ENCODE measurements at regions not wholly inside any gene's neighbourhood (a gene's known extent, or its start where the extent isn't known, plus 50 kb on each side); places are given as distances from the start of the nearest gene placed in this dataset.

- TF ChIP-seq SUZ12 (IDR thresholded peaks at IDR 0.05; ENCODE audit: low read depth, low read length) (no peak), RARA (CRISPR knock-in tag; IDR thresholded peaks at IDR 0.05) (no peak), ZNF530 (CRISPR knock-in tag; IDR thresholded peaks at IDR 0.05; ENCODE audit: low read depth) (no peak), MIER3 (CRISPR knock-in tag; IDR thresholded peaks at IDR 0.05; ENCODE audit: borderline replicate concordance) (no peak), PRPF4 (IDR thresholded peaks at IDR 0.05; ENCODE audit: low read depth, low read length, poor library complexity, severe bottlenecking) (no peak), KIAA2018 (CRISPR knock-in tag; IDR thresholded peaks at IDR 0.05; ENCODE audit: borderline replicate concordance) (no peak), ZBTB33 (CRISPR knock-in tag; IDR thresholded peaks at IDR 0.05) (no peak), ZZZ3 (CRISPR knock-in tag; IDR thresholded peaks at IDR 0.05; ENCODE audit: borderline replicate concordance) (no peak), GATA4 (IDR thresholded peaks at IDR 0.05; ENCODE audit: borderline replicate concordance, low read depth) (no peak), XRCC5 (optimal IDR thresholded peaks at IDR 0.05; ENCODE audit: low read length) (no peak), MYNN (CRISPR knock-in tag; IDR thresholded peaks at IDR 0.05; ENCODE audit: low read depth) (no peak), EZH2 (conservative IDR thresholded peaks at IDR 0.05; ENCODE audit: low read depth, low read length) (no peak), CBX1 (IDR thresholded peaks at IDR 0.05; ENCODE audit: low read depth) (no peak)
Measured at GRCh38 chr16:27679899-27680298, 130.0 kb downstream of the KATNIP start.

All from HepG2 (cell line).